Smooth muscle cell (in vitro differentiated cells): ENCODE measurements at regions not wholly inside any gene's neighbourhood (a gene's known extent, or its start where the extent isn't known, plus 50 kb on each side); places are given as distances from the start of the nearest gene placed in this dataset.

ENCODE experiments used
- DNase-seq: peaks from one replicate; lab custom pipeline; 2025; ENCODE audit not compliant: unreplicated experiment; lab: John Stamatoyannopoulos, UW
- H2AFZ ChIP-seq: fragments of 200-600 bp; sonication (generic); 2 replicates; pipeline ENCODE4 v1.6.0; 2016; ENCODE audit warnings: antibody characterized with exemption, low read depth, mild to moderate bottlenecking
- H3F3A ChIP-seq: fragments of 200-600 bp; sonication (generic); 2 replicates; pipeline ENCODE4 v1.6.0; 2017; ENCODE audit warnings: antibody characterized with exemption, low read depth
- H3K27ac ChIP-seq: fragments of 200-600 bp; sonication (generic); 2 replicates; pipeline ENCODE4 v1.5.1; 2016; ENCODE audit warnings: low read depth, mild to moderate bottlenecking
- H3K27me3 ChIP-seq: fragments of 200-600 bp; sonication (generic); 2 replicates; pipeline ENCODE4 v1.6.1; 2016; ENCODE audit warnings: low read depth, mild to moderate bottlenecking
- H3K36me3 ChIP-seq: fragments of 200-600 bp; sonication (generic); 2 replicates; pipeline ENCODE4 v1.5.1; 2016; ENCODE audit warnings: low read depth
- H3K4me1 ChIP-seq: fragments of 200-600 bp; sonication (generic); 2 replicates; pipeline ENCODE4 v1.5.1; 2016; ENCODE audit warnings: low read depth
- H3K4me2 ChIP-seq: fragments of 200-600 bp; sonication (generic); 2 replicates; pipeline ENCODE4 v1.6.0; 2016; ENCODE audit warnings: mild to moderate bottlenecking
- H3K4me3 ChIP-seq: fragments of 200-600 bp; sonication (generic); 2 replicates; pipeline ENCODE4 v1.5.1; 2016; ENCODE audit warnings: mild to moderate bottlenecking
- H3K79me2 ChIP-seq: fragments of 200-600 bp; sonication (generic); 2 replicates; pipeline ENCODE4 v1.6.0; 2016; ENCODE audit warnings: low read depth, mild to moderate bottlenecking
- H3K9ac ChIP-seq: fragments of 200-600 bp; sonication (generic); 2 replicates; pipeline ENCODE4 v1.6.0; 2016; ENCODE audit warnings: low read depth
- H3K9me3 ChIP-seq: fragments of 200-600 bp; sonication (generic); replicated peaks from 2 replicates; pipeline ENCODE4 v1.5.1; 2016; ENCODE audit warnings: low read depth
- H4K20me1 ChIP-seq: fragments of 200-600 bp; sonication (generic); 2 replicates; pipeline ENCODE4 v1.6.0; 2016; ENCODE audit warnings: low read depth
- WGBS: methylation state at CpG from one replicate; pipeline ENCODE4 v1.1.7; 2016; ENCODE audit warnings: low lambda C conversion rate; 5-methylcytosine and 5-hydroxymethylcytosine counted together
- TF ChIP-seq, protein P1 (sequence below): fragments of 200-600 bp; sonication (generic); IDR thresholded peaks from 2 replicates; pipeline ENCODE4 v1.5.1; 2017; ENCODE audit warnings: borderline replicate concordance, mild to moderate bottlenecking, antibody characterized with exemption; ENCODE audit not compliant: insufficient read depth, poor library complexity, severe bottlenecking

DNA sequence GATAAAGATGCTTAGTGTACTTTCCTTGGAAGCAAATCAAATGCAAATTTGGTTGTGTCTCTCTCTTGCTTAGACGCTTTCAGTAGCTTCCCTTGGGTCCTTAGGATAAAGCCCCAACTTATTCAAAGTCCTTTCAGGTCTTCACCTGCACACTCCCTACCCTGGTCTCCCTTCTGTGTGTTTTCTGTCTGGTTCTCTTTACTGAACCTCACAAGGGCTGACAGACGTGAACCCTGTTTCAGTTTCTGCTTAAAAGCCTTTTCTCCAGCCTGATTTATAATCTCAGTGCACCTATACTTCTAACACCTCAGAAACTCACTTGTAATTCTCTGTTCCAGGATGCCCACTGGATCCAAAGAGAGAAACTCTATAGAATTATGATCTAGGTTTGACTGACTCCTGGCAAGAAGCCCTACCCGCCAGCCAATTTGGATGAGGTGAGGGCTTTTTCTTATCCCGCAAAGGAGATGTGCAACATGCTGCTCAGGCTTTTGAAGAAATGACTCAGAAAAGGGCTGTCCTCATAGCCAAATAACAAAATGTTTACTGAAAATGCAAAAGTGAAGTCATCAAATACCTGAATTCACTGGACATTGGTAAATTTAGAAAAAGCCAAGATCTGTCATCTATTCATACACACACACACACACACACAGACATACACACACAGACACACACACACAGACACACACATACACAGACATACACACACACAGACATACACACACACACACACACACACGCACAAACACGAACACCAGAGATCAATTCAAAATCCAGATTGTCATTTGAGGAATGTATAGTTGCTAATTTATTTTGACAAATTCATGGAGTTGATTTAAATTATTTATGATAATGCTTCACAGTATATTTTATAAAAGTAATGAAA, 102.4 kb upstream of the EOMES start:
- WGBS = 78% methylated on average over 6 of the region's 6 CpGs
- Histone ChIP-seq H3K9me3 (no peaks in the 10 kb centered on the region), H3K27ac (no peak overlapping the region), H3K4me1 (no peaks in the 10 kb centered on the region), H3K79me2 (no peaks in the 10 kb centered on the region), H3K4me3 (no peak overlapping the region), H3K9ac (no peak overlapping the region), H3K36me3 (no peaks in the 10 kb centered on the region), H3F3A (no peaks in the 10 kb centered on the region), H3K27me3 (no peaks in the 10 kb centered on the region), H4K20me1 (no peaks in the 10 kb centered on the region), H3K4me2 (no peak overlapping the region), H2AFZ (no peak overlapping the region)
- no peak for DNase-seq
- TF ChIP-seq, protein P1, sequence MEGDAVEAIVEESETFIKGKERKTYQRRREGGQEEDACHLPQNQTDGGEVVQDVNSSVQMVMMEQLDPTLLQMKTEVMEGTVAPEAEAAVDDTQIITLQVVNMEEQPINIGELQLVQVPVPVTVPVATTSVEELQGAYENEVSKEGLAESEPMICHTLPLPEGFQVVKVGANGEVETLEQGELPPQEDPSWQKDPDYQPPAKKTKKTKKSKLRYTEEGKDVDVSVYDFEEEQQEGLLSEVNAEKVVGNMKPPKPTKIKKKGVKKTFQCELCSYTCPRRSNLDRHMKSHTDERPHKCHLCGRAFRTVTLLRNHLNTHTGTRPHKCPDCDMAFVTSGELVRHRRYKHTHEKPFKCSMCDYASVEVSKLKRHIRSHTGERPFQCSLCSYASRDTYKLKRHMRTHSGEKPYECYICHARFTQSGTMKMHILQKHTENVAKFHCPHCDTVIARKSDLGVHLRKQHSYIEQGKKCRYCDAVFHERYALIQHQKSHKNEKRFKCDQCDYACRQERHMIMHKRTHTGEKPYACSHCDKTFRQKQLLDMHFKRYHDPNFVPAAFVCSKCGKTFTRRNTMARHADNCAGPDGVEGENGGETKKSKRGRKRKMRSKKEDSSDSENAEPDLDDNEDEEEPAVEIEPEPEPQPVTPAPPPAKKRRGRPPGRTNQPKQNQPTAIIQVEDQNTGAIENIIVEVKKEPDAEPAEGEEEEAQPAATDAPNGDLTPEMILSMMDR = no peak

- no peaks in the 10 kb centered on the region for H3F3A ChIP-seq
- H2AFZ ChIP-seq = no peak overlapping the region
- H3K36me3 ChIP-seq = no peaks in the 10 kb centered on the region
- H3K27ac ChIP-seq = no peak overlapping the region
- H3K27me3 ChIP-seq = no peaks in the 10 kb centered on the region
- H3K9ac ChIP-seq = no peak overlapping the region
- no peaks in the 10 kb centered on the region for H3K79me2 ChIP-seq
- no peaks in the 10 kb centered on the region for H4K20me1 ChIP-seq
- no peak overlapping the region for H3K4me3 ChIP-seq
- no peaks in the 10 kb centered on the region for H3K4me1 ChIP-seq
- TF ChIP-seq, protein P1 = no peak
- H3K4me2 ChIP-seq = no peak overlapping the region
- DNase-seq = no peak
- no peaks in the 10 kb centered on the region for H3K9me3 ChIP-seq
Measured at GRCh38 chr3:27826448-27826847, 104.3 kb upstream of the EOMES start.

- no peaks in the 10 kb centered on the region for H4K20me1 ChIP-seq
- 82% methylated on average over 3 of the region's 3 CpGs for WGBS
- H3K27ac ChIP-seq = no peak overlapping the region
- no peaks in the 10 kb centered on the region for H3K36me3 ChIP-seq
- no peaks in the 10 kb centered on the region for H3K9me3 ChIP-seq
- no peaks in the 10 kb centered on the region for H3K79me2 ChIP-seq
- no peak overlapping the region for H3K9ac ChIP-seq
- TF ChIP-seq, protein P1 = no peak
- H3K4me3 ChIP-seq = no peak overlapping the region
- DNase-seq = no peak
- no peaks in the 10 kb centered on the region for H3K4me1 ChIP-seq
- no peak overlapping the region for H3K4me2 ChIP-seq
- H2AFZ ChIP-seq = no peak overlapping the region
- no peaks in the 10 kb centered on the region for H3K27me3 ChIP-seq
- no peaks in the 10 kb centered on the region for H3F3A ChIP-seq
Measured at GRCh38 chr3:27827041-27827440, 104.9 kb upstream of the EOMES start.
